GM08714 (cell line): ENCODE measurements at regions not wholly inside any gene's neighbourhood (a gene's known extent, or its start where the extent isn't known, plus 50 kb on each side); places are given as distances from the start of the nearest gene placed in this dataset.
"Not testable (repeated sequence)": the region's sequence is repeated elsewhere in the genome, so short reads cannot be mapped to it uniquely, and the experiment has no call there.

Experiments
- H3K4me3 ChIP-seq: fragments of 200-500 bp; sonication (Bioruptor generic); 2 replicates; pipeline ENCODE4 v1.5.1; 2014; ENCODE audit warnings: mild to moderate bottlenecking, low read length, inconsistent platforms
- ZNF274 ChIP-seq: IDR thresholded peaks from 2 replicates; pipeline ENCODE4 v1.6.1; 2012; ENCODE audit warnings: mild to moderate bottlenecking, low read depth, low read length

- no peak overlapping the region for H3K4me3 ChIP-seq
- TF ChIP-seq ZNF274: no peak
Observed at GRCh38 chr7:159296093-159296681, 151.5 kb upstream of the VIPR2 start.

GRCh38 chr7:159286487-159286886, 141.8 kb upstream of the VIPR2 start:
- not testable (repeated sequence) for H3K4me3 ChIP-seq

GRCh38 chr7:159281573-159281972, 136.9 kb upstream of the VIPR2 start:
- TF ChIP-seq ZNF274: no peak

GRCh38 chr7:159280008-159280407, 135.3 kb upstream of the VIPR2 start:
- H3K4me3 ChIP-seq: no peak overlapping the region
- no peak for TF ChIP-seq ZNF274

More at GRCh38 chr7:159281573-159281972, 136.9 kb upstream of the VIPR2 start:
- no peak overlapping the region for H3K4me3 ChIP-seq

GRCh38 chr7:159272739-159273138, 128.1 kb upstream of the VIPR2 start:
- H3K4me3 ChIP-seq: no peak overlapping the region
- no peak for TF ChIP-seq ZNF274

- TF ChIP-seq ZNF274: no peak
- H3K4me3 ChIP-seq: no peak overlapping the region
Observed at GRCh38 chr7:159271781-159272180, 127.1 kb upstream of the VIPR2 start.

GRCh38 chr7:159269745-159270144, 125.1 kb upstream of the VIPR2 start:
- no peak overlapping the region for H3K4me3 ChIP-seq
- TF ChIP-seq ZNF274: no peak

GRCh38 chr7:159263430-159263829, 118.8 kb upstream of the VIPR2 start:
- no peak overlapping the region for H3K4me3 ChIP-seq
- TF ChIP-seq ZNF274: no peak

- H3K4me3 ChIP-seq: no peak overlapping the region
- TF ChIP-seq ZNF274: no peak
Observed at GRCh38 chr7:159253657-159254056, 109.0 kb upstream of the VIPR2 start.

- no peak overlapping the region for H3K4me3 ChIP-seq
- no peak for TF ChIP-seq ZNF274
Observed at GRCh38 chr7:159250471-159250870, 105.8 kb upstream of the VIPR2 start.

- no peak overlapping the region for H3K4me3 ChIP-seq
- no peak for TF ChIP-seq ZNF274
Observed at GRCh38 chr7:159249671-159250070, 105.0 kb upstream of the VIPR2 start.

GRCh38 chr7:159247910-159248309, 103.2 kb upstream of the VIPR2 start:
- no peak for TF ChIP-seq ZNF274
- H3K4me3 ChIP-seq: no peak overlapping the region

- no peak overlapping the region for H3K4me3 ChIP-seq
- no peak for TF ChIP-seq ZNF274
Observed at GRCh38 chr7:159246702-159247480, 102.2 kb upstream of the VIPR2 start.

- H3K4me3 ChIP-seq: no peak overlapping the region
- TF ChIP-seq ZNF274: no peak
Observed at GRCh38 chr7:159240962-159241361, 96.3 kb upstream of the VIPR2 start.

GRCh38 chr7:159239028-159239427, 94.4 kb upstream of the VIPR2 start:
- TF ChIP-seq ZNF274: no peak
- no peak overlapping the region for H3K4me3 ChIP-seq
